ENCODE measurements at regions not wholly inside any gene's neighbourhood (a gene's known extent, or its start where the extent isn't known, plus 50 kb on each side); places are given as distances from the start of the nearest gene placed in this dataset.
"Not testable (repeated sequence)": the region's sequence is repeated elsewhere in the genome, so short reads cannot be mapped to it uniquely, and the experiment has no call there.

- no peak for DNase-seq
These were observed 94.3 kb upstream of the GLI2 start for GRCh38 chr2:120641366-120641771.

- no peak for DNase-seq
These were observed 93.0 kb upstream of the GLI2 start for GRCh38 chr2:120642646-120643045.

GRCh38 chr2:120646994-120647393 lies 88.7 kb upstream of the GLI2 start:
- DNase-seq = no peak

- peak; percentile 43 for DNase-seq
These were observed 88.2 kb upstream of the GLI2 start for GRCh38 chr2:120647487-120647886.

GRCh38 chr2:120649381-120649780 lies 86.3 kb upstream of the GLI2 start:
- DNase-seq = not testable (repeated sequence)

GRCh38 chr2:120650022-120650644 lies 85.5 kb upstream of the GLI2 start:
- DNase-seq = no peak

GRCh38 chr2:120651818-120652217 lies 83.8 kb upstream of the GLI2 start:
- no peak for DNase-seq

- peak; percentile 37 for DNase-seq
These were observed 82.6 kb upstream of the GLI2 start for GRCh38 chr2:120653046-120653445.

- no peak for DNase-seq
These were observed 81.8 kb upstream of the GLI2 start for GRCh38 chr2:120653871-120654270.

GRCh38 chr2:120654381-120655134 lies 81.1 kb upstream of the GLI2 start:
- no peak for DNase-seq

GRCh38 chr2:120656273-120656950 lies 79.3 kb upstream of the GLI2 start:
- no peak for DNase-seq

GRCh38 chr2:120658042-120658769 lies 77.5 kb upstream of the GLI2 start:
- DNase-seq = no peak

- no peak for DNase-seq
These were observed 76.9 kb upstream of the GLI2 start for GRCh38 chr2:120658770-120659158.

GRCh38 chr2:120659275-120659977 lies 76.2 kb upstream of the GLI2 start:
- no peak for DNase-seq

- no peak for DNase-seq
These were observed 75.5 kb upstream of the GLI2 start for GRCh38 chr2:120660056-120660694.

- DNase-seq = no peak
These were observed 74.8 kb upstream of the GLI2 start for GRCh38 chr2:120660771-120661459.

- DNase-seq = no peak
These were observed 74.1 kb upstream of the GLI2 start for GRCh38 chr2:120661551-120661950.

- no peak for DNase-seq
These were observed 73.6 kb upstream of the GLI2 start for GRCh38 chr2:120662046-120662445.

- no peak for DNase-seq
These were observed 72.9 kb upstream of the GLI2 start for GRCh38 chr2:120662746-120663145.

- DNase-seq = no peak
These were observed 69.2 kb upstream of the GLI2 start for GRCh38 chr2:120666433-120666832.

- no peak for DNase-seq
These were observed 67.7 kb upstream of the GLI2 start for GRCh38 chr2:120667981-120668380.
